ENCODE measurements at regions not wholly inside any gene's neighbourhood (a gene's known extent, or its start where the extent isn't known, plus 50 kb on each side); places are given as distances from the start of the nearest gene placed in this dataset.

DNA sequence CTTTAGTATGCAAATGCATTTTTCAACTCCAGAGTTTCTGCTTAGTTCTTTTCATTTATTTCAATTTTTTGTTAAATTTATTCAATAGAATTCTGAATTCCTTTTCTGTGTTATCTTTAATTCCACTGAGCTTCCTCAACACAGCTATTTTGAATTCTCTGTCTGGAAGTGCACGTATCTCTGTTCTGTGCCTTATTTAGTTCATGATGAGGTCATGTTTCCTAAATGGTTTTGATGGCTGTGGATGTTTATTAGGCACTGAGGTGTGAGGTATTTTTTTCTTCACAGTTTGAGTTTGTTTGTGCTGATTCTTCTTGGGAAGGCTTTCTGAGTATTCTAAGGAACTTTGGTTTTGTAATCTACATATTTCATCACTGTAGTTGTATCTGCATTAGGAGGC, 2042.8 kb upstream of the RAG2 start:
- no peak for TF ChIP-seq POLR2A (IDR thresholded peaks at IDR 0.05)
- TF ChIP-seq, protein P1, sequence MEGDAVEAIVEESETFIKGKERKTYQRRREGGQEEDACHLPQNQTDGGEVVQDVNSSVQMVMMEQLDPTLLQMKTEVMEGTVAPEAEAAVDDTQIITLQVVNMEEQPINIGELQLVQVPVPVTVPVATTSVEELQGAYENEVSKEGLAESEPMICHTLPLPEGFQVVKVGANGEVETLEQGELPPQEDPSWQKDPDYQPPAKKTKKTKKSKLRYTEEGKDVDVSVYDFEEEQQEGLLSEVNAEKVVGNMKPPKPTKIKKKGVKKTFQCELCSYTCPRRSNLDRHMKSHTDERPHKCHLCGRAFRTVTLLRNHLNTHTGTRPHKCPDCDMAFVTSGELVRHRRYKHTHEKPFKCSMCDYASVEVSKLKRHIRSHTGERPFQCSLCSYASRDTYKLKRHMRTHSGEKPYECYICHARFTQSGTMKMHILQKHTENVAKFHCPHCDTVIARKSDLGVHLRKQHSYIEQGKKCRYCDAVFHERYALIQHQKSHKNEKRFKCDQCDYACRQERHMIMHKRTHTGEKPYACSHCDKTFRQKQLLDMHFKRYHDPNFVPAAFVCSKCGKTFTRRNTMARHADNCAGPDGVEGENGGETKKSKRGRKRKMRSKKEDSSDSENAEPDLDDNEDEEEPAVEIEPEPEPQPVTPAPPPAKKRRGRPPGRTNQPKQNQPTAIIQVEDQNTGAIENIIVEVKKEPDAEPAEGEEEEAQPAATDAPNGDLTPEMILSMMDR (IDR thresholded peaks at IDR 0.05) = no peak

Data from uterus (tissue), 2 donors.